Lower leg skin (tissue), 4 donors: ENCODE measurements at regions not wholly inside any gene's neighbourhood (a gene's known extent, or its start where the extent isn't known, plus 50 kb on each side); places are given as distances from the start of the nearest gene placed in this dataset.

Experiments used
- DNase-seq, 2 donors: peaks; one replicate each; pipeline ENCODE4 v3.0.0-alpha.2; 2019; ENCODE audit warnings: low spot score in 2 of 2
- H3K4me3 ChIP-seq: fragments of 200-600 bp; sonication (generic); 2 replicates; pipeline ENCODE4 v1.5.1; 2017; ENCODE audit warnings: mild to moderate bottlenecking, low read depth; ENCODE audit not compliant: poor library complexity, severe bottlenecking
- CTCF ChIP-seq, 3 donors: fragments of 450-650 bp; IDR thresholded peaks; one replicate each; pipeline ENCODE4 v1.5.1; 2016; ENCODE audit warnings: antibody characterized with exemption in 3 of 3, mild to moderate bottlenecking in 3 of 3, moderate library complexity in 2 of 3
- POLR2A ChIP-seq, 2 donors: fragments of 450-650 bp; IDR thresholded peaks; one replicate each; pipeline ENCODE4 v1.6.1; 2016 to 2017; ENCODE audit warnings: antibody characterized with exemption in 2 of 2, mild to moderate bottlenecking in 1 of 2, moderate library complexity in 1 of 2
- WGBS, 2 donors: methylation state at CpG; one replicate each; pipeline ENCODE4 v1.1.5; 2018; 5-methylcytosine and 5-hydroxymethylcytosine counted together
- intact Hi-C: fragments of 100-400 bp; cut with DNase I; formaldehyde crosslinking; loops from one replicate; pipeline ENCODE4 v1.15.0; 2023; ENCODE audit warnings: low total_unique reads

- intact Hi-C loops = loop anchor here (5.0 kb wide), 1 partner anchor 295 kb away; no protein-coding TSS in a partner anchor
- DNase-seq = peak in 1 of 2 donors; percentile 50
- 66 to 67% methylated on average over 9 of the region's 9 CpGs for WGBS, 2 donors
- H3K4me3 ChIP-seq = no peak overlapping the region
- no peak for TF ChIP-seq CTCF (IDR thresholded peaks at IDR 0.05)
- TF ChIP-seq POLR2A (IDR thresholded peaks at IDR 0.05) = no peak
These were observed 53.3 kb upstream of the SLC6A11 start for GRCh38 chr3:10762611-10763247.

DNA sequence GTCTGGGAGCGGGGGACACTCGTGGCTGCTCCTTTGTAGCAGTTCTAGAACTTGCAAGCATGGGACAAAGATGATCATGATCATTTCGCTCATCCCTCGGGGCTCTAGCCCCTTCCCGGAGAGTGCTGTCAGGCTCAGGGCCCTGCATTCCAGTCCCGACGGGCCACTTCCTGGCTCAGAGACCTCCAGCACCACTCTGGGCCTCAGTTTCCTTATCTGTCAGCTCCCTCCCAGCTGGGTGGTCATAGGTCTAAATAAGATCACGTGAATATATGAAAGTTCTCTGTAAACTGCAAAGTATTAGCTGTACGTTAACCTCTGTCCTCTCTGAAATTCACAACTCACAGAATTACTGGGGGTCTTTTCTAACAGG, 52.8 kb upstream of the SLC6A11 start:
- TF ChIP-seq POLR2A (IDR thresholded peaks at IDR 0.05) (no peak), CTCF (IDR thresholded peaks at IDR 0.05) (no peak)
- intact Hi-C loops = loop anchor here (5.0 kb wide), 1 partner anchor 294 kb away; no protein-coding TSS in a partner anchor
- H3K4me3 ChIP-seq = no peak overlapping the region
- DNase-seq = peak in 1 of 2 donors; percentile 60
- WGBS, 2 donors = 75 to 77% methylated on average over 9 of the region's 9 CpGs

GRCh38 chr3:10763817-10764258, 52.2 kb upstream of the SLC6A11 start:
- DNase-seq = peak in 1 of 2 donors; percentile 62
- TF ChIP-seq POLR2A (IDR thresholded peaks at IDR 0.05) (no peak), CTCF (IDR thresholded peaks at IDR 0.05) (no peak)
- 79 to 88% methylated on average over 7 to 10 of the region's 10 CpGs for WGBS, 2 donors
- H3K4me3 ChIP-seq = no peak overlapping the region
- intact Hi-C loops = loop anchor here (5.0 kb wide), 1 partner anchor 293 kb away; no protein-coding TSS in a partner anchor

DNA sequence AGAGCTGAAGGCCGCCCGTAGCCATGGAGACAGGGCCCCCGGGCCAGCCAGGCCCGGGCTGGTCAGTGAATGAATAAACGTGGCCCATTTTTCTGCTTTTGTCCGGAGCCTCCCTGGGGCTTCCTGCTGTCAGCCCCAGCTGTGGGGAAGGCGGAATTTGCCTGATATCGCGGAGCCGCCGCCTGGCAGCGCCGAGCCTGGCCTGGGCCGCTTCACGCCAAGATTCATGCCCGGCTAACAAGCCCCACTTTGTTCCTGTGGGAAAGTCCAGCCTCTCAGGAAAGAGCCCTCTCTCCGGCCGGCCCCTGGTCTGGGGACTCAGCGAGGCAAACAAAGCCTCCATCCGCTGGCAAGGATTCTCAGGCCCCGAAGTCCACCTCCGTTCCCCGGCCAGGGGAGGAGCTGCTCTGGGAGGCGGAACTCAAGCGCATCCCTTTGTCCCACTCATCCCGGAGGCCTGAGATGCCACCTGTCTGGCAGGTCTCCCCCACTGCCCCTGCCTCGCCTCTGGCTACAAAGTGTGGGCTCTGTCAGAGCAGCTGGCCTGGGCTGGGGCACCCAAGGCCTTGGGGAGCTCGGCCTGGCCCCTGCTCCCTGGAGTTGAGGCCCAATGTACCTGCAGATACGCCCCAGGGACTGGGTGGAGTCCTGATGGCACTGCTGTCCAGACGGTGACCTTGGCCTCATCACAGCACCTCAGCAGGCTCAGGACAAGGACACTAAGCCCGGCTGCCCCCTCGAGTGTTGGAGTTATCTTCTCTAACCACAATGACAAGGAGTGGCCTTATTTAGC, 51.6 kb upstream of the SLC6A11 start:
- no peak overlapping the region for H3K4me3 ChIP-seq
- intact Hi-C loops = loop anchor here (5.0 kb wide), 1 partner anchor 293 kb away; no protein-coding TSS in a partner anchor
- 58 to 64% methylated on average over 26 to 32 of the region's 32 CpGs for WGBS, 2 donors
- no peak for TF ChIP-seq CTCF (IDR thresholded peaks at IDR 0.05)
- TF ChIP-seq POLR2A (IDR thresholded peaks at IDR 0.05) = no peak
- DNase-seq = peak in 1 of 2 donors; percentile 70

- DNase-seq = peak in 1 of 2 donors; percentile 62
- no peak for TF ChIP-seq CTCF (IDR thresholded peaks at IDR 0.05)
- TF ChIP-seq POLR2A (IDR thresholded peaks at IDR 0.05) = no peak
- WGBS, 2 donors = 65 to 75% methylated on average over 4 of the region's 4 CpGs
- no peak overlapping the region for H3K4me3 ChIP-seq
- intact Hi-C loops = no loop called here
These were observed 49.9 kb upstream of the SLC6A11 start for GRCh38 chr3:10766049-10766705.
